ENCODE measurements at regions not wholly inside any gene's neighbourhood (a gene's known extent, or its start where the extent isn't known, plus 50 kb on each side); places are given as distances from the start of the nearest gene placed in this dataset.

DNA sequence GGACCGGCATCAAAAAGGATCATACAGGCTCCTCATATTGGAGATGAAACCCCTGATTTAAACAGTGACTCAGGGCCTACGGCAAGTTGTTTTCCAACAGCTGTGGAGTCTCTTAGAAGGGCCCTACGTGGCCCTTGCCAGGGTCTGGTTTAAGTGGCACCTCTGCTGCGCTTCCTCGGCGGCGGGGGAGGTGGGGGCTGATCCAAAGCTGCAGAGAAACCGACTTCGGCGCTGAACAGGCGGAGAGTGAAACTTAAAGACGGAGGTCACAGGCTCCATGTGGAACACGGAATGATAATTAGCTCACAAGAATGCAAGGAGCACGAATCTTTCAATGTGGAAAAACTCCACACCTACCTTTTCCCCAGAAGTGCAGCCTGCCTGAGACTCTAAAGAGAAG is 477.9 kb downstream of the TCERG1L start:
- TF ChIP-seq, protein P1, sequence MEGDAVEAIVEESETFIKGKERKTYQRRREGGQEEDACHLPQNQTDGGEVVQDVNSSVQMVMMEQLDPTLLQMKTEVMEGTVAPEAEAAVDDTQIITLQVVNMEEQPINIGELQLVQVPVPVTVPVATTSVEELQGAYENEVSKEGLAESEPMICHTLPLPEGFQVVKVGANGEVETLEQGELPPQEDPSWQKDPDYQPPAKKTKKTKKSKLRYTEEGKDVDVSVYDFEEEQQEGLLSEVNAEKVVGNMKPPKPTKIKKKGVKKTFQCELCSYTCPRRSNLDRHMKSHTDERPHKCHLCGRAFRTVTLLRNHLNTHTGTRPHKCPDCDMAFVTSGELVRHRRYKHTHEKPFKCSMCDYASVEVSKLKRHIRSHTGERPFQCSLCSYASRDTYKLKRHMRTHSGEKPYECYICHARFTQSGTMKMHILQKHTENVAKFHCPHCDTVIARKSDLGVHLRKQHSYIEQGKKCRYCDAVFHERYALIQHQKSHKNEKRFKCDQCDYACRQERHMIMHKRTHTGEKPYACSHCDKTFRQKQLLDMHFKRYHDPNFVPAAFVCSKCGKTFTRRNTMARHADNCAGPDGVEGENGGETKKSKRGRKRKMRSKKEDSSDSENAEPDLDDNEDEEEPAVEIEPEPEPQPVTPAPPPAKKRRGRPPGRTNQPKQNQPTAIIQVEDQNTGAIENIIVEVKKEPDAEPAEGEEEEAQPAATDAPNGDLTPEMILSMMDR (IDR thresholded peaks at IDR 0.05) = no peak
- TF ChIP-seq POLR2A (IDR thresholded peaks at IDR 0.05) = no peak
